WI38 (cell line): ENCODE measurements at regions not wholly inside any gene's neighbourhood (a gene's known extent, or its start where the extent isn't known, plus 50 kb on each side); places are given as distances from the start of the nearest gene placed in this dataset.

ENCODE experiments used
- H3K4me3 ChIP-seq: 2 replicates; pipeline ENCODE4 v1.5.1; 2011; ENCODE audit warnings: low read depth, mild to moderate bottlenecking, control low read depth, low read length
- TF ChIP-seq, protein P1 (sequence below): IDR thresholded peaks from 2 replicates; pipeline ENCODE4 v1.5.1; 2012; ENCODE audit warnings: low read depth, mild to moderate bottlenecking, control low read depth, low read length

DNA sequence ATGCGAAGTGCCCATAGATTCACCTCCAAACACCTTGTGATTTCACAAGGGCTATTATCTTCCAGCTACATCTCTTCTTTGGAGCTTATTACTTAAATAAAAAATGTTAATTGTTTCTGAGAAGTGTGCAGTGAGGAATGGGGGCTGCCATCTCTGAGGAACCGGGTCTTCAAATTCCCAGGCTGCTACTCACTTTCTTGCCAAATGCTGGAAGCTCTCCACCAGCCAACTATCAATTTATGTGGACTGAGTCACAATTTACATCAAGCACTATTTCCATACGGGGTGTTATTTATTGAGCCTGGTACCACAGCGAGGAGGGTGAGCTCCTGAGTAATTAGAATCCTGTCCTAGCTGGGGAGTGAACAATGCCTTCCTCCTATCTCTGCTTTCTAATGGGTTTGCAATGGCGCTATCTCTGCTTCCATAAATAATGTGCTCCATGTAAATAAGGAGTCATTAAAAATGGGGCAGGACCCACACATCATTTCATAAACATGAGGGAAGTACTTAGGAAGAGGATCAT, 898.3 kb downstream of the VRK1 start:
- no peak overlapping the region for H3K4me3 ChIP-seq
- TF ChIP-seq, protein P1, sequence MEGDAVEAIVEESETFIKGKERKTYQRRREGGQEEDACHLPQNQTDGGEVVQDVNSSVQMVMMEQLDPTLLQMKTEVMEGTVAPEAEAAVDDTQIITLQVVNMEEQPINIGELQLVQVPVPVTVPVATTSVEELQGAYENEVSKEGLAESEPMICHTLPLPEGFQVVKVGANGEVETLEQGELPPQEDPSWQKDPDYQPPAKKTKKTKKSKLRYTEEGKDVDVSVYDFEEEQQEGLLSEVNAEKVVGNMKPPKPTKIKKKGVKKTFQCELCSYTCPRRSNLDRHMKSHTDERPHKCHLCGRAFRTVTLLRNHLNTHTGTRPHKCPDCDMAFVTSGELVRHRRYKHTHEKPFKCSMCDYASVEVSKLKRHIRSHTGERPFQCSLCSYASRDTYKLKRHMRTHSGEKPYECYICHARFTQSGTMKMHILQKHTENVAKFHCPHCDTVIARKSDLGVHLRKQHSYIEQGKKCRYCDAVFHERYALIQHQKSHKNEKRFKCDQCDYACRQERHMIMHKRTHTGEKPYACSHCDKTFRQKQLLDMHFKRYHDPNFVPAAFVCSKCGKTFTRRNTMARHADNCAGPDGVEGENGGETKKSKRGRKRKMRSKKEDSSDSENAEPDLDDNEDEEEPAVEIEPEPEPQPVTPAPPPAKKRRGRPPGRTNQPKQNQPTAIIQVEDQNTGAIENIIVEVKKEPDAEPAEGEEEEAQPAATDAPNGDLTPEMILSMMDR, result no peak

DNA sequence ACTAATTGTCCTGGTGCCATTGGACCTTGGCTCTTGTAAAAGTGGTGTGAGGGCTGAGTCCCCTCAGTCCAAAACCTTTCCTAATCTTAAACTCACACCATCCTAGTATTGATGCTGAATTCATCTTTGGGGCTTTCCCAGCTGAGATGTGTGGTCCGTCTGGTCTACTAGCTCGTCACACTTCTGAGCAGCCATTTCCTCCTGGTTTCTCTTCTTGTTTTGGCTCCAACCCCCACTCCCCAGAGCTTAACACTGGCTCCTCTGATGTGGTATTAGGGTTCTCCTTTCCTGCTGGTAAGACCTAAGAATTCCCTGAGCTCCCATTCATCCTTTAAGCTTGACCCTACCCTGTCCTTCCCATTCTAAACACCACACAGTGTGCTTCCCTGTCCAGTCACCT, 900.6 kb downstream of the VRK1 start:
- TF ChIP-seq, protein P1, result no peak
- H3K4me3 ChIP-seq, result no peak overlapping the region

DNA sequence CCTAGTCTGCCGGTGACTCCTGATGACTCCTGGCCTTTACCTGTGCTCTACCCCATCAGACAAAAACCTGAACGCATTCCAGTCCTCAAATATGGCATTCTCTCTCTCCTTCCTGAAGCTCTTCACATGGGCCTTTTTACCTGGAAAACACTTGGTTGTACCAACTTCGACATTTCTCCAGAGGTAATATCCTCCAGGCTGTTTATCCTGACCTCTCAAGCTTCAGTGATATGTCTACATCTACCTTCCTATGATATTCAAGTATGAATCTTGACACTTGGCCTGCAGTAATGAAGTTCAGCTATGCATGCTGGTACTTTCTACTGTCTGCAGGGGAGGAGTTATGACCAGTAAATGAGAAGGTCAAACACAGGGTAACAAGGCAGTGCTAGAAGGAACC, 901.8 kb downstream of the VRK1 start:
- TF ChIP-seq, protein P1, result no peak
- H3K4me3 ChIP-seq, result no peak overlapping the region

DNA sequence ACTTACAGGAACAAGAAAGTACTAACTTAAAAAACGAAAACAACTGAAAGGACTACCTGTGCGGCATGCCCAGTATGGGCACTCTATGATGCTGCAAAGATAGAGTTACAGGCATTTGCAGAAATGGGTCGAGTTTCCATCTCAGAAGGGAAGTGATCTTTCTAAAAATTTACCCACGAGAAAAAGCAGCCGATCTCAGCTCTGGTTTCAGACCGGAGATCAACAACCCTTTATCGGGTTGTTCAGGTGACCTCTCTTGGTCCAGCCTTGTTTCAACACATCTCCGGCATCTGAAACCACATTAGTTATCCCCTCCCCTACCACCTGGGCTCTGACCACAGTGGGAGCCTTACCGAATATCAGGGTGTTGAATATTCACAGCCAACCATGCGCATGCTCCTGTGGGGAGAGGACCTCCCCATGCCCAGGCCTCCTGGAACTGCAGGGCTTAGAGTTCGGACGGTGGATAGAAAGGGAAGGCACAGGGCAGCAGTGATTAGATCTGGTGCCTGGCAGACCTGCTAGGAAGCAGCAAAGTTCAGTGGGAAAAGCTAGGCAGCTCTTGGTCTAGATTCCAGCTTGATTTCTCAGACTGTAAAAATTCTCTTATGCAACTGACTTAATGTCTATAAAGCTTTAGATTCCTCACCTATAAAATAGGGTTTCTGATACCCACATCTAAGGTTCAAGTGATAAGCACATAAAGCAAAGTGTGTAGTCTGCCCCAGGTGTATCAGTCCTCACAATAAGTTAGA, 906.0 kb downstream of the VRK1 start:
- TF ChIP-seq, protein P1, result no peak
- no peak overlapping the region for H3K4me3 ChIP-seq

DNA sequence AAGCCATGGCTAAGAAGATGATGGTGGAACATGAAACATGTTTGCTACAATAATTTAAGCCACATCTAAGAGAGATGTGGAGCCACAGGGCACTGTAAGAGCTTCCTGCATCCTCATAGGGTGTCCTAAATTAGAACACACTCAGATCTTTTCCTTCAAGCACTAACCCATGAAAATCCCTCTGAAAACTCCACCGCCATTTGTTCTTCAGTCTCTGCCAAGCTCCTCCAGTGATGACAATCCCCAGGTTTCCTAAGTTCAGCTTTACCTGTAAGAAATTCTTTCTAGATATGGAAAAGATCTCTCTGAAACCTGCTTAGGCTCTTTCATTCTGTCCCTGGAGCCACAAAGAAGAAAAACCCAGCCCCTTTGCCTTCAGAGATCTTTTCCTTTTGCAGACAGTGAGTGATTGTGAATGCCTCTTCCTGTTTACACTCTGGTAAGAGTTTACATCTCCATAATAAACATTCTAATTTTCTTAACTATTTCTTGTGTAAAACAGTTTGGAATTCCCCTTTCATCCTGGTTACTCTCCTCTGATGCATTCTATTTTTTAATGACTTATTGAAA, 907.2 kb downstream of the VRK1 start:
- H3K4me3 ChIP-seq, result no peak overlapping the region
- TF ChIP-seq, protein P1, result no peak

DNA sequence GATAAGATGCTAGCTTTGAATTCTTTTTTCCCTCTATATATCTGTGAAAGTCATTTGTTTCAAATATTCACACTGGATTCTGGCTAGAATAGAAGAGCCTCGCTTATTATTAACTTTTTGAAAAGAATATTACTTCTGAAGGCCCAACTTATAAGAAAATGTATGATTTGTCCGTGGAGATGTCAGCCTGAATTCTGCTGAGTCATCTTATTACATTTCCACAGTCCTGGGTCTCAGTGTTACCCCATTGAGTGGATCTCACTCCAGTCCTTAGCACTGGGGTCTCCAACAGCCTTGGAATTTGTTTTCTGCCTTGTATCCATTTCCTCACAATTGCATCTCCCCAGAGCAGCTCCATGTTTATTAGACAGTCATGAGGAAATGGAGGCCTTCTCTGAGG, 907.9 kb downstream of the VRK1 start:
- TF ChIP-seq, protein P1, result no peak
- H3K4me3 ChIP-seq, result no peak overlapping the region

DNA sequence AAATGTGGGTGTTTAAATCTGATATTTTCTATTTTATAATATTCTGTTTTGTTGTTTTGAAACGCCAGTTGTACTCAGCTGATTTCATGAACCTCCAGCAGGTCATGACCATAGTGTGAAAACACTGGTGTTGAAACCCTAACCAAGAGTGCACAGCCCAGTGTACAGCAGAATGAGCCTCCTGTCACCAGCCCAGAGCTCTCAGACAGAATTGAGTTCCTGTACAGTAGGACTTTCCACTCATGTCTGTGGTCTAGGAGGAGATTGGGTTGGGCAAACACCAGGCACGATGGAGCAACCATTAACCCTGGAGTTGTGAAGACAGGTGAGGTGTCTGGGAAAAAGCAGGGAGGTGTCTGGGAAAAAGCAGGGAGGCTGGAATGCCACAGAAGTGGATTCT, 908.8 kb downstream of the VRK1 start:
- H3K4me3 ChIP-seq, result no peak overlapping the region
- TF ChIP-seq, protein P1, result no peak
